Osteocyte (in vitro differentiated cells): ENCODE measurements at regions not wholly inside any gene's neighbourhood (a gene's known extent, or its start where the extent isn't known, plus 50 kb on each side); places are given as distances from the start of the nearest gene placed in this dataset.

Source experiments
- DNase-seq: peaks from one replicate; pipeline ENCODE4 v3.0.0; 2021; ENCODE audit warnings: mixed read lengths; ENCODE audit not compliant: unreplicated experiment; ENCODE audit errors: extremely low spot score
- H3K27ac Mint-ChIP-seq: one replicate; pipeline ENCODE4 v1.8.0; 2021; ENCODE audit warnings: mild to moderate bottlenecking, mixed read lengths; ENCODE audit not compliant: unreplicated experiment
- H3K27me3 Mint-ChIP-seq: one replicate; pipeline ENCODE4 v1.8.0; 2021; ENCODE audit warnings: mixed read lengths; ENCODE audit not compliant: unreplicated experiment
- H3K36me3 Mint-ChIP-seq: one replicate; pipeline ENCODE4 v1.8.0; 2021; ENCODE audit warnings: mixed read lengths; ENCODE audit not compliant: unreplicated experiment
- H3K4me1 Mint-ChIP-seq: one replicate; pipeline ENCODE4 v1.8.0; 2021; ENCODE audit warnings: mixed read lengths; ENCODE audit not compliant: unreplicated experiment
- H3K4me3 Mint-ChIP-seq: one replicate; pipeline ENCODE4 v1.8.0; 2021; ENCODE audit warnings: mild to moderate bottlenecking, moderate library complexity, mixed read lengths; ENCODE audit not compliant: unreplicated experiment
- H3K9me3 Mint-ChIP-seq: one replicate; pipeline ENCODE4 v1.8.0; 2021; ENCODE audit warnings: mixed read lengths; ENCODE audit not compliant: unreplicated experiment
- TF ChIP-seq, protein P1 (sequence below): fragments of 200-600 bp; sonication (generic); IDR thresholded peaks from 2 replicates; pipeline ENCODE4 v1.5.0; 2021; ENCODE audit warnings: antibody characterized with exemption, mild to moderate bottlenecking, moderate library complexity

- H3K4me1 Mint-ChIP-seq = peaks cover 8% of the 10 kb centered on the region
- H3K27ac Mint-ChIP-seq = no peak overlapping the region
- TF ChIP-seq, protein P1, sequence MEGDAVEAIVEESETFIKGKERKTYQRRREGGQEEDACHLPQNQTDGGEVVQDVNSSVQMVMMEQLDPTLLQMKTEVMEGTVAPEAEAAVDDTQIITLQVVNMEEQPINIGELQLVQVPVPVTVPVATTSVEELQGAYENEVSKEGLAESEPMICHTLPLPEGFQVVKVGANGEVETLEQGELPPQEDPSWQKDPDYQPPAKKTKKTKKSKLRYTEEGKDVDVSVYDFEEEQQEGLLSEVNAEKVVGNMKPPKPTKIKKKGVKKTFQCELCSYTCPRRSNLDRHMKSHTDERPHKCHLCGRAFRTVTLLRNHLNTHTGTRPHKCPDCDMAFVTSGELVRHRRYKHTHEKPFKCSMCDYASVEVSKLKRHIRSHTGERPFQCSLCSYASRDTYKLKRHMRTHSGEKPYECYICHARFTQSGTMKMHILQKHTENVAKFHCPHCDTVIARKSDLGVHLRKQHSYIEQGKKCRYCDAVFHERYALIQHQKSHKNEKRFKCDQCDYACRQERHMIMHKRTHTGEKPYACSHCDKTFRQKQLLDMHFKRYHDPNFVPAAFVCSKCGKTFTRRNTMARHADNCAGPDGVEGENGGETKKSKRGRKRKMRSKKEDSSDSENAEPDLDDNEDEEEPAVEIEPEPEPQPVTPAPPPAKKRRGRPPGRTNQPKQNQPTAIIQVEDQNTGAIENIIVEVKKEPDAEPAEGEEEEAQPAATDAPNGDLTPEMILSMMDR = no peak
- DNase-seq = no peak
- no peak overlapping the region for H3K4me3 Mint-ChIP-seq
- H3K9me3 Mint-ChIP-seq = no peaks in the 10 kb centered on the region
- no peaks in the 10 kb centered on the region for H3K27me3 Mint-ChIP-seq
- peaks cover 2% of the 10 kb centered on the region for H3K36me3 Mint-ChIP-seq
These were observed 370.9 kb downstream of the NR4A2 start for GRCh38 chr2:155961641-155962040.

- H3K27me3 Mint-ChIP-seq = no peaks in the 10 kb centered on the region
- TF ChIP-seq, protein P1 = no peak
- H3K27ac Mint-ChIP-seq = no peak overlapping the region
- DNase-seq = no peak
- no peaks in the 10 kb centered on the region for H3K9me3 Mint-ChIP-seq
- no peaks in the 10 kb centered on the region for H3K36me3 Mint-ChIP-seq
- H3K4me3 Mint-ChIP-seq = no peak overlapping the region
- no peaks in the 10 kb centered on the region for H3K4me1 Mint-ChIP-seq
These were observed 373.7 kb downstream of the NR4A2 start for GRCh38 chr2:155958834-155959233.

GRCh38 chr2:155947069-155947468 is 385.5 kb downstream of the NR4A2 start:
- TF ChIP-seq, protein P1 = no peak
- Mint-ChIP-seq H3K4me3 (no peak overlapping the region), H3K9me3 (peaks cover 13% of the 10 kb centered on the region), H3K27ac (no peak overlapping the region), H3K27me3 (no peaks in the 10 kb centered on the region), H3K4me1 (peaks cover 2% of the 10 kb centered on the region), H3K36me3 (no peaks in the 10 kb centered on the region)
- DNase-seq = no peak

DNA sequence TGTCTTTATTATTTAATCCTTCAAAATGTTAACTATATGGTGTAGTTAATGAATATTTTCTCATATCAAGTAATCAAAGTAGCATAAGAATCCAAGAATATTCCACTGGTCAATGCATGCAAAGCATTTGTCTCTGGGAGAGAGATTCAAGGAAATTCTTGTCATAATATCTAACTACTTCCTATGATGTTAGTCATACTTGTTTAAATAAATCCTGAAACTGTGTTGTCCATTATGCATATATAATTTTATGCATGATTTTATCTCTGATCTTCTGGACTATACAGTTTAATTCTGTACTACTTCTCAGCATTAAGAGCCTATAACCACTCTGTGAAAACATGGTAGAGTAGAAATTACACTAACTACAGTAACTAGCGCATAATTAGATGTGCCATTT is 388.3 kb downstream of the NR4A2 start:
- Mint-ChIP-seq H3K27ac (no peak overlapping the region), H3K4me1 (peaks cover 2% of the 10 kb centered on the region), H3K9me3 (peaks cover 21% of the 10 kb centered on the region), H3K27me3 (no peaks in the 10 kb centered on the region), H3K4me3 (no peak overlapping the region), H3K36me3 (no peaks in the 10 kb centered on the region)
- TF ChIP-seq, protein P1 = no peak
- no peak for DNase-seq

DNA sequence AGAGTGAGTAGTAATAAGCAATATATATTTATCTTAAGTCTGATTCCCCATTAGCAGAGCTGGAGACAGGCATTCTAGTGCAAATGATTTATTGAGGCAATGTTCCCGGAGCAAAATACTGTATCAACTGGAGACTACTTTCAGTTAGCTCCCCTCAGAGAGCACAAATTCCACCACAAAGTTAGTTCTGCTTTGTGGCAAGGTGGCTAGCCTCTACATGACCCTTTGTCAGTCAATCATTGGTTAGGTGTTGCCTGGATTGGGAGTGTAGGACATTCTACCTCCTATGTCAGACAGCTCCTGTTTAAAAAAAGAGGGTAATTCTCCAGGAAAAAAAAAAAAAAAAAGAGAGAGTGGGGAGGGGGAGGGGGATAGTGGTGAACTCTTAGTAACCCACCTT is 402.2 kb downstream of the NR4A2 start:
- Mint-ChIP-seq H3K4me1 (no peaks in the 10 kb centered on the region), H3K4me3 (no peak overlapping the region), H3K36me3 (no peaks in the 10 kb centered on the region), H3K27me3 (no peaks in the 10 kb centered on the region), H3K27ac (no peak overlapping the region), H3K9me3 (peaks cover 20% of the 10 kb centered on the region)
- TF ChIP-seq, protein P1 = no peak
- no peak for DNase-seq
